GM12864 (cell line): ENCODE measurements at regions not wholly inside any gene's neighbourhood (a gene's known extent, or its start where the extent isn't known, plus 50 kb on each side); places are given as distances from the start of the nearest gene placed in this dataset.

Source experiments
- DNase-seq: peaks from one replicate; pipeline ENCODE4 v3.0.0-alpha.2; 2011; ENCODE audit warnings: low read depth
- H3K4me3 ChIP-seq: 2 replicates; pipeline ENCODE4 v1.5.1; 2011; ENCODE audit warnings: mild to moderate bottlenecking, low read depth, low read length, control low read depth
- CTCF ChIP-seq: IDR thresholded peaks from 2 replicates; pipeline ENCODE4 v1.5.1; 2011; ENCODE audit warnings: low read depth, mild to moderate bottlenecking, moderate library complexity, low read length, control low read depth, inconsistent platforms; ENCODE audit errors: missing control alignments

- no peak for DNase-seq
- no peak overlapping the region for H3K4me3 ChIP-seq
- no peak for TF ChIP-seq CTCF
Observed at GRCh38 chr11:104221455-104221854, 57.5 kb upstream of the PDGFD start.

- TF ChIP-seq CTCF: no peak
- no peak for DNase-seq
- H3K4me3 ChIP-seq: no peak overlapping the region
Observed at GRCh38 chr11:104219096-104219495, 55.1 kb upstream of the PDGFD start.

GRCh38 chr11:104214517-104214916 is 50.6 kb upstream of the PDGFD start:
- DNase-seq: no peak
- H3K4me3 ChIP-seq: no peak overlapping the region
- TF ChIP-seq CTCF: no peak
